ENCODE measurements at regions not wholly inside any gene's neighbourhood (a gene's known extent, or its start where the extent isn't known, plus 50 kb on each side); places are given as distances from the start of the nearest gene placed in this dataset.

- H2BK120ac ChIP-seq (ENCODE audit: low read depth, low read length), result no peak overlapping the region
- no peak overlapping the region for H3K23ac ChIP-seq (ENCODE audit: low read depth, low read length)
- H3K4ac ChIP-seq (ENCODE audit: low read depth, low read length), result no peak overlapping the region
- no peak overlapping the region for H3K14ac ChIP-seq (replicated peaks; ENCODE audit: low read depth, low read length)
- in situ Hi-C loops (cut with MboI; ENCODE audit: low sequenced_read_pairs), result no loop called here
- H2BK20ac ChIP-seq (ENCODE audit: low read depth, low read length), result no peak overlapping the region
- 87% methylated on average over 4 of the region's 8 CpGs; no CpG with 5 or more reads in 1 of the 2 experiments for WGBS, 2 experiments (ENCODE audit: extremely low coverage in 2 of 2, insufficient read length in 1 of 2)
- no peak overlapping the region for H2AK9ac ChIP-seq (replicated peaks; ENCODE audit: low read depth, low read length, poor library complexity)
- H4K8ac ChIP-seq (ENCODE audit: low read depth in 2 of 2, low read length in 2 of 2), result no peak overlapping the region
- no peak overlapping the region for H3K4me3 ChIP-seq (ENCODE audit: insufficient read depth, low read depth, low read length)
- no peak for ATAC-seq (ENCODE audit: low read depth)
- H3K18ac ChIP-seq (ENCODE audit: low read depth, low read length), result no peak overlapping the region
- no peak for DNase-seq
- no peaks in the 10 kb centered on the region for H3K9me1 ChIP-seq (ENCODE audit: insufficient read depth, low read length)
- no TSS peak for BruUV-seq (replicated peaks)
- H2AFZ ChIP-seq (replicated peaks; ENCODE audit: low read length, poor library complexity), result no peak overlapping the region
- H3K79me1 ChIP-seq (ENCODE audit: low read depth in 1 of 2, low read length in 2 of 2), result no peaks in the 10 kb centered on the region
- H4K5ac ChIP-seq (ENCODE audit: low read depth, low read length), result no peak overlapping the region
- H3K36me3 ChIP-seq (ENCODE audit: control insufficient read depth, insufficient read depth, low read length), result no peaks in the 10 kb centered on the region
- CTCF ChIA-PET, result no interaction called here
- H2BK15ac ChIP-seq (ENCODE audit: low read depth, low read length), result no peak overlapping the region
- intact Hi-C loops (cut with micrococcal nuclease), result no loop called here
- H2BK5ac ChIP-seq (ENCODE audit: low read depth, low read length, poor library complexity, severe bottlenecking), result no peak overlapping the region
- H4K20me1 ChIP-seq (ENCODE audit: insufficient read depth, low read length), result no peaks in the 10 kb centered on the region
- dilution Hi-C loops (cut with HindIII; ENCODE audit: low sequenced_read_pairs, unreplicated experiment), result no loop called here
- POLR2A ChIA-PET (ENCODE audit: unreplicated experiment), result no interaction called here
- TF ChIP-seq RAD21 (IDR thresholded peaks at IDR 0.05; ENCODE audit: low read length) (no peak), RCOR1 (IDR thresholded peaks at IDR 0.05; ENCODE audit: insufficient replicate concordance, low read length) (no peak), POLR2A (IDR thresholded peaks at IDR 0.05; ENCODE audit: low read depth, low read length) (no peak), MXI1 (IDR thresholded peaks at IDR 0.05; ENCODE audit: borderline replicate concordance, low read depth, low read length) (no peak), BHLHE40 (IDR thresholded peaks at IDR 0.05; ENCODE audit: low read depth, low read length) (no peak), RFX5 (IDR thresholded peaks at IDR 0.05; ENCODE audit: low read depth, low read length) (no peak), MAZ (IDR thresholded peaks at IDR 0.05; ENCODE audit: borderline replicate concordance, low read depth, low read length) (no peak)
- TF ChIP-seq, protein P1, sequence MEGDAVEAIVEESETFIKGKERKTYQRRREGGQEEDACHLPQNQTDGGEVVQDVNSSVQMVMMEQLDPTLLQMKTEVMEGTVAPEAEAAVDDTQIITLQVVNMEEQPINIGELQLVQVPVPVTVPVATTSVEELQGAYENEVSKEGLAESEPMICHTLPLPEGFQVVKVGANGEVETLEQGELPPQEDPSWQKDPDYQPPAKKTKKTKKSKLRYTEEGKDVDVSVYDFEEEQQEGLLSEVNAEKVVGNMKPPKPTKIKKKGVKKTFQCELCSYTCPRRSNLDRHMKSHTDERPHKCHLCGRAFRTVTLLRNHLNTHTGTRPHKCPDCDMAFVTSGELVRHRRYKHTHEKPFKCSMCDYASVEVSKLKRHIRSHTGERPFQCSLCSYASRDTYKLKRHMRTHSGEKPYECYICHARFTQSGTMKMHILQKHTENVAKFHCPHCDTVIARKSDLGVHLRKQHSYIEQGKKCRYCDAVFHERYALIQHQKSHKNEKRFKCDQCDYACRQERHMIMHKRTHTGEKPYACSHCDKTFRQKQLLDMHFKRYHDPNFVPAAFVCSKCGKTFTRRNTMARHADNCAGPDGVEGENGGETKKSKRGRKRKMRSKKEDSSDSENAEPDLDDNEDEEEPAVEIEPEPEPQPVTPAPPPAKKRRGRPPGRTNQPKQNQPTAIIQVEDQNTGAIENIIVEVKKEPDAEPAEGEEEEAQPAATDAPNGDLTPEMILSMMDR (conservative IDR thresholded peaks at IDR 0.05; ENCODE audit: low read depth, low read length), result no peak
- H3K9ac ChIP-seq (ENCODE audit: low read depth, low read length), result no peak overlapping the region
- H2AK5ac ChIP-seq (ENCODE audit: low read depth, low read length), result no peak overlapping the region
- H3K4me2 ChIP-seq (ENCODE audit: low read depth, low read length), result no peak overlapping the region
- H4K91ac ChIP-seq (ENCODE audit: insufficient read depth, low read depth, low read length), result no peak overlapping the region
- H3K9me3 ChIP-seq (ENCODE audit: control insufficient read depth, insufficient read depth, low read length), result no peaks in the 10 kb centered on the region; the same call in 1 of the 2 replicates
- H3K27ac ChIP-seq (ENCODE audit: insufficient read depth, low read length), result no peak overlapping the region
- H3K4me1 ChIP-seq (ENCODE audit: control insufficient read depth, insufficient read depth, low read length), result no peaks in the 10 kb centered on the region
- H3K56ac ChIP-seq (ENCODE audit: extremely low read depth, insufficient read depth, low read length), result no peak overlapping the region
- peaks cover 26% of the 10 kb centered on the region for H3K27me3 ChIP-seq (ENCODE audit: control insufficient read depth, insufficient read depth, low read length)
Observed at GRCh38 chr11:19510468-19510867, 202.2 kb upstream of the NAV2 start.
